ENCODE measurements at regions not wholly inside any gene's neighbourhood (a gene's known extent, or its start where the extent isn't known, plus 50 kb on each side); places are given as distances from the start of the nearest gene placed in this dataset.
"Not testable (repeated sequence)": the region's sequence is repeated elsewhere in the genome, so short reads cannot be mapped to it uniquely, and the experiment has no call there.

- no peak for ATAC-seq
These were observed 109.9 kb downstream of the TMEM182 start for GRCh38 chr2:102871707-102872106.

DNA sequence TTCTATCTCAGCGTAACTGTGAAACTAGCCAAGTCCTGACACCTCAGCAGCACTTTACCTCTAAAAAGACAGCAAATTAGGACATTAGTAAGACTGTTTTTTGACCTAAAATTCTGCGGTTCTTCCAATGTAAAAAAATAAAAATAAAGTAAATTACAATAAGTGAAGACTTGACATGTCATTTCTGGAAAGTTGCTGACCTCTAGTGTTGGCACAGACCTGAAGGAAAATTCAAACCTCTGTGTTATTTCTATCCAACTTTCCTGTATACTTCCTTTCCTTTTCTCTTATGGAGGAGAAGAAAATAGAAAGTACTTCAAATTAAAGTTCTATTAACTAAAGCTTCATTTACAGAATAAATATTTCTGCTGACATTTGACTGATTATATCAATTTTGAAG, 110.6 kb downstream of the TMEM182 start:
- no peak for ATAC-seq

- not testable (repeated sequence) for ATAC-seq
These were observed 117.7 kb downstream of the TMEM182 start for GRCh38 chr2:102879513-102879912.

DNA sequence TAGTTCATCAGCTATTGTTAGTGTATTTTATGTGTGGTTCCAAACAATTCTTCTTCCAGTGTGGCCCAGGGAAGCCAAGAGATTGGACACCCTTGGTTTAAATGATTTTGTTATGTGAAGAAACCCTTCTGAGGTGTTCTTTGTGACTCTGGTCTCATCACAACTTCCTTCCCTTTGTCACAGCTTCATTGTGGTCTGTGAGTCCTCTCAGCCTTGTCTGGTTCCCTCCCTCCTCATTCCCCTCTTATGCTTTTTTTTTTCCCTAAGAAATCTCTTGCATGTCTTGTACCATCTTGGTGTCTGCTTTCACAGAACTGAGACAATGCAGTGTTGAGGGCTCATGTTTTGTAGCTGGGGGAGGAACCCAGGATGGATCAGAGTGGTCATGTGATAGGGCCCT, 118.9 kb downstream of the TMEM182 start:
- ATAC-seq: no peak

DNA sequence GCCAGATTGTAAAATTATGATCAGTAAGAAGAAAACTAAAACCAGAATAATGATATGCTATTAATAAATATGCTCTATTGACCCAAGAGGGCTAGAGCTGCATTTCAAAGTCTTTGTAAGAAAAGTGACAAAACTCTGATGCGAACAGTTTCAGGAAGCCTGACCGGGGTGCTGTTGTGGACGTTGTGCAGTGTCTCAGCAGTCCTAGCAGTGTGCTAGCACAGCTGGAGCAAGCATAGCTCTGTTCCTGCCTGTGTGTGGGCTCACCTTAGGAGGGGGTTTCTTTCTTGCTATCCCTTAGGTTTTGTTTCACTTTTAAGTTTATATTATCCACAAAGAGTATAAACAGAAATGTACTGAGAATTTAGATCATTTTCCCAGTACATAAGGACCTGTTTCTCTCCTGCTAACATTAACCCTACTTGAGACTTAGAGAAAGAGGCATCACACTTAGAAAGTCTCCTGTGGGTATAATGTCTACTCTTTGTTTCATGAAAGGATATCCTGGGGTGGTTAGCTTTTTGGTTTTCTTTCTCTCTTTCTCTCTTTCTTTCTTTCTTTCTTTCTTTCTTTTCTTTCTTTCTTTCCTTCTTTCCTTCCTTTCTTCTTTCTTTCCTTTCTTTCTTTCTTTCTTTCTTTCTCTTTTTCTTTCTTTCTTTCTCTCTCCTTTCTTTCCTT, 124.5 kb downstream of the TMEM182 start:
- ATAC-seq: no peak

GRCh38 chr2:102888514-102888913, 126.7 kb downstream of the TMEM182 start:
- ATAC-seq: no peak

DNA sequence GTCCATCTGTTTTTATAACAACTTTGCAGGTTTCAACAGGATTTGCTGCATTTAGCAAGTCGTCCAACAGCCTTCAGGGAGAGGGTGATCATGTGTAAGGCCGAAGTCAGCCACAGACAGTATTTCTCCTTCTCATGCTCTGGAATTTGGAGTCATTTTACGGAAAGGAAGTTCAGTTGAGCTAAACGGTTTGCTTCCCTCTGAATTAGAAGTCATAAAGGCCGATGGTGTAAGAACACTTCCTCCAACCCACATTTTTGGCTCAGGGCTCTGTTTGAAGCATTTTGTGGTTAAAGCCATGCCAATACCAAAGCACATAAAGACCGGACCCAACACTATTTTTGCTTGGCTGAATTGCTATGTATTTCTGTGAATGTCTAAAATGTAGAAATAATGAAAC, 129.5 kb downstream of the TMEM182 start:
- ATAC-seq: no peak

DNA sequence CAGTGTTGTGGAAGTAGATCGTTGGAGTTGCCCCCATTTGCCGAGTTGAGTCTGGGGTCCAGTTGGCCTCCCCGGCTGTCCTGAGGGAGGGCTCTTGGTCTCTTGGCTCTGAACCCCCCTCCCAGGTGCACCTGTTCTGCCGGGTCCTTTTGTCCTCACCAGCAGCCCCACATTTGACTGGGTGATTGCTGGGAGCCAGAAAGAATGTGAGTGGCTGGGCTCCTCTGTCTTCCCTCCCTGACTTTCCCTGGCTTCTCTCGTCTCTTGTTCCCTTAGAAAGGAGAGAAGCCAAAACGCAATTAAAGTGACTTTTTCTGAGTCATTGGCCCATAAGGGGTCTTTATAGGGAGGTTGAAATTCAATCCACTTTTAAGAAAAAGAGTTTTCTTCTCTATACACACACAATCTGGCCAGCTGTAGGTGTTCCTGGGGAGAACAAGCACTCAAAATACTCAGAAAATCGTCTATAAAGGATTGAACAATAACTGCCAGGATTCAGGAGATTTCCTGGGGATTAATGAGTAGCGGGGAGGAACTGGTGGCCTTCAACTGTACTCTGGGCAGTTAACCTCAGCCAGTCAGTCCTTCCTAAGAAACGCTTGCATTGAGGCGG, 131.0 kb downstream of the TMEM182 start:
- ATAC-seq: no peak

DNA sequence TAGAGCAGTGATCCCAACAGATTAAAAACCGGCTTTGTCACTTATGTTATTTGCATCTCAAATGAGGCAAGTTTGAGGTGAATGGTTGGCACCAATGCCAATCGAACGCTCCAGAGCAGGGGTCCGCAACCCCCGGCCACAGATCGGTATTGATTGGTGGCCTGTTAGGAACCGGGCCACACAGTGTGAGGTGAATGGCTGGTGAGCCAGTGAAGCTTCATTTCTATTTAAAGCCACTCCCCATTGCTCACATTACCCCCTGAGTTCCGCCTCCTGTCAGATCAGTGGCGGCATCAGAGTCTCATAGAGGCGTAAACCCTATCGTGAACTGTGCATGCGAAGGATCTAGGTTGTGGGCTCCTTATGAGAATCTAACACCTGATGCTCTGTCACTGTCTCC, 132.0 kb downstream of the TMEM182 start:
- ATAC-seq: no peak

DNA sequence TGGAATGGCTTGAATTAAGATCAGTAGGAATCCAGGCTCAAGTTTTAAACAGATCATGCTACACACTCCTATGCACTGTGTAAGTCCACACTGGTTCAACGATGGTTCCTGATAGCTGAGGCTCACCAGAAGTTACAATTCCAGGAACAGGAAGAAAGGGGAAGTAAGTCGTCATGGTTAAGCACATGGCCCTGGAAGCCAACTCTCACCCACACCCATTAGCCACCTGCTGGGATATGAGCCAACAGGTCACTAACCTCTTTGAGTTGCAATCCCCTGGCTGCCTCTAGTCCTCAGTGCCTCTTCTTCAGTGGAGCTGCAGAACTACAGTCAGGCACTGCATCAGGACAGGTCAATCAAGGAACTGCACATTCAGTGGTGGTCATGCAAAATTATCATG, 133.5 kb downstream of the TMEM182 start:
- no peak for ATAC-seq

GRCh38 chr2:102909240-102909639, 147.4 kb downstream of the TMEM182 start:
- not testable (repeated sequence) for ATAC-seq

- no peak for ATAC-seq
These were observed 148.9 kb downstream of the TMEM182 start for GRCh38 chr2:102910724-102911123.

GRCh38 chr2:102915128-102915527, 153.3 kb downstream of the TMEM182 start:
- ATAC-seq: no peak

DNA sequence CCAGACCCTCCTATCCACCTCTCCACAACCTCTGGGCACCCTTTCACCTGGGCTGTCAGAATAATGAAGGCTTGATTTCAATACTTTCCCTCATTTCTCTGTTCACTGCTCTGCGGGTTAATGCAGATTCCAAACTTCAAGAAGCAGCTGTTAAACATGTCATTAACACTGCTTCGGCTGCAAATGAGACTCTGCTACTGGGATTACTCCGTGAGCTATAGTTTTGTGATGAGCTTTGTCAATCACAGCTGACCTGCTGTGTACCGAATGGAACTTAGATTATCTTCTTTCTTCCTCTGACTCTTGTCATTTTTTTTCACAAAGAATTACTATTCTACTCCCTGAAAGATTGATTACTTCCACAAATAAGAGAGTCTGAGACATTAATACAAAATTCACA, 160.5 kb downstream of the TMEM182 start:
- ATAC-seq: no peak

DNA sequence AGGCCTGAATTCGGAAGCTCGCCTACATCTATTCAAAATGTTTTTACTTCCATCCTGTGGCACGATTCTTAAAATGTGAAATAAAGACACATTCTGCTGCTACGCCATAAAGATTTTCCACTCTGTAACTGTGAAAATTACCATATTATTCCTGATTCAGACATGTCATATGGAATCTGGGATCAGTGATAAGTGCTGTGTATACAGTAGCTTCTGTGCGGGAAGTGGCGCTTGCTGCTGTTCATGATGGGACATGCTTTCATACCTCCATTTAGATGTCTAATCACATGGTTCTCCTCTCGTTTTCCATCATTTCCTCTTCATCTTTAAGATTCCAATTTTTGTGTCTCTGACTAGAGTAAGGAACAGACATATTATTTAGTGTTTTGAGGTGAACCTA, 163.2 kb downstream of the TMEM182 start:
- ATAC-seq: no peak

DNA sequence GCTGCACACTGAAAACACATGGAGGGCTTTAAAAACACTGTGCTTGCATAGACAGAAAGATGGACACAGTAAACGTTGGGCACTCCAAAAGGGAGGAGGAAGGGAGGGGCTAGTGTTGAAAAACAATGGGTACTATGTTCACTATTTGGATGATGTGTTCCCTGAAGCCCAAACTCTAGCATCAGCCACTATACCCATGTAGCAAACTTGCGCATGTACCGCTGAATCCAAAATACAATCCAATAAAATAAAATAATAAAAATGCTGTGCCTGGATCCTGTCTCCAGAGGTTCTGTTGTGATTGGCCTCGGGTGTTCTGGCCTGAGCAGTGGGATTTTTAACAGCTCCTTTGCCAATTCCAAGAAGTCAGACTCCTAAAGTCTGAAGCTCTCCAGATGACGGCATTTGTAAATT, 166.0 kb downstream of the TMEM182 start:
- ATAC-seq: no peak

DNA sequence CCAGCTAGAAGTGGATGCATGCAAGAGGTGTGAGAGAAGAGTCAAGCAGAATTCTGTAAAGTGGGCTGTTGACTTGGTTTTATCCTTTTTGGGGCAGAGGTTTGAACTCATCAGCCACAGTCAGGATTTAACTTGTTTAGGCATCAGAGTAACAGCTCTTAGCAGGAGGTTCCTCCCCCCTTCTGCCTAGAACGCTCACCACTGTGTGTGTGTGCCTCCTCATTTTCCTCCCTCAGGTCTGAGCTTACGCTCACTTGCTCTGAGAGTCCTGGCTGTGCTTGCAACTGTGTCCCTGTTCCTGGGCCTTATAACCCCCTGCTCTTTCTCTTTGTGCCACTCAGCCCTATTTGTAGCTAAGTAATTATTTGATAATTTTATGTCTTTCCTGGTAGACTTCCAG, 167.9 kb downstream of the TMEM182 start:
- ATAC-seq: no peak

DNA sequence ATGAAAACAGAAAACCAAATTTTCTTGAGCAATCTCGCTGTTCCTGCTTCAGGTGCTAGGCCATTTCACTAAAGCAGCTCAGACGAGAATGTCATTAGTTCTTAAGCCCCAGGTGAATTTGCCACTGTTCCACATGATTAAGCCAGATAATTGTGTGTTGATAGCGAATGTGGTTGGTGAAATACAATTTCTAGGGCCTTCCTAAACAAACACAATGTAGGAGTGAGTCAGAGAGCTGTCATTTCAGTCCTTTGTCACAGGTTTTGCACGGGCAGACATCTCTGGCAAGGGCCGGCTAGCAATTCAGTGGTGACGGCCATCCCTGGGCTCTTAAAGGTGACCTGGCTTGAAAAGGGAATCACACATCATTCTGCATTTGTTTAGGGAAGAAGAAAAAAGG, 170.7 kb downstream of the TMEM182 start:
- no peak for ATAC-seq

- ATAC-seq: no peak
These were observed 177.4 kb downstream of the TMEM182 start for GRCh38 chr2:102939207-102939606.

DNA sequence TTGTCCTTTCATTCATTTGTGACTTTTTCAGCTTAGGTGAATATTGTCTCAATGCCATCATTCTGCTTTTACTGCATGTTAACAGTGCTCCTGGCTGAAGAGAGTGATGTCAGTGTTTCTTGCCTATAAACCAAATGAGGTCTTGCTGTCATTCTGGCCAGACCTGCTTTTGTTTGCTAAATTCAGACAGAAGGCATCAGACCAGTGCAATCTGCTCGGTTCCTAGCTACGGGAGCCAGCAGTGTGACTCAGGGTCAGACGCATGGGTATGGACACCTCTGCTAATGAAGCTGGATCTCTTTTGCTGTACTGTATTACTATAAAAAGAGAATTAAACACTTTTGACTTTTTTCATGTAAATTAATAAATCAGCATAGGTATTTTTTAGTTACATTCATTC, 178.9 kb downstream of the TMEM182 start:
- ATAC-seq: no peak

DNA sequence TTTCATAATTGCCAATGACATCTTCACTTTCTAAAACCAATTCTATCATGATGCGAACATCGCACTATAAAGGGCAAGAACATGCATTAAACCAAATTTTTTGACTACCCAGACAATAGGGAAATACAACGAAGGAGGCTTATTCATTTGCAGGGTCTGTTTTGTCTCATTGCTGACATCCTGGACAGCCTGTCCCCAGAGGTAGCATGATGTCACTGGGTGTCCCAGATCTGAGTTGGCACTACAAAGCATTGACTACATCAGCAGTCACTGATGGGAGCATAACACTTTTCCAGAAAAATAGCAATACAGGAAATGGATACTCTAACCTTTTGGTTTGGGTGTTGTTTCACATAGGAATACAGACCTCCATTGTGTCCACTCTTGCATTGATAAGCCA, 180.3 kb downstream of the TMEM182 start:
- ATAC-seq: no peak

- no peak for ATAC-seq
These were observed 181.4 kb downstream of the TMEM182 start for GRCh38 chr2:102943251-102943650.

DNA sequence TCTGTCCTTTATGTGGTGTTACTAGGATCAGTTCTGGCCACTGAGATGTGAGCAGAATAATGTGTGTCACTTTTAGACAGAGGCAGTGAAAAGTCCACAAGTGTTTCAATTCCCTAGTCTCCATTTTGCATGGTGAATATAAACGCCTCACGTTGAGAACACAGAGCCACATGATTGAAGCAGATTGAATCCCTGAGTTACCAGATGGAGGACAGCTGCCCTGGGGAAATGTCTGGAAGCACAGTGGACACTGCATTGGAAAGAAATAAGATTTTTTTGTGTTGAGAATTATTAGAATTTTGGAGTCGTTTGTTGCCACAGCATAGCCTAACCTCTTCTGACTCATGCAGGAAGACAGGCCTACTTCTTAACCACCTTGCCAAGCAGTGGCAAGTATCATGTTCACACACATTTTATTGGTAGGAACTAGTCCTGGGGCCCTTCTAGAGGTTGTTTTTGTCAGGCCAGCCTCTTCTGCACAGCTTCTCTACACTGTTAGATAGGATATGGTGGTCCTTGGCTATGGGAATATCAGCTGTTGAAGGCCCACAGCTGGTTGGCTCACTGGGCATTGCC, 188.6 kb downstream of the TMEM182 start:
- ATAC-seq: no peak

GRCh38 chr2:102951249-102951648, 189.4 kb downstream of the TMEM182 start:
- no peak for ATAC-seq

Measured in esophagus mucosa (tissue), 1 donor.